WTC11 (cell line): ENCODE measurements at regions not wholly inside any gene's neighbourhood (a gene's known extent, or its start where the extent isn't known, plus 50 kb on each side); places are given as distances from the start of the nearest gene placed in this dataset.

Experiments used
- ATAC-seq: fragments of 200-7000 bp; cut with Tn5 transposase; 2 replicates; pipeline ENCODE4 v1.10.0; 2021; ENCODE audit warnings: mild to moderate bottlenecking, moderate library complexity
- CTCF ChIA-PET: fragments of 300-600 bp; sonication (Branson Sonifier 250); formaldehyde crosslinking; loops from one replicate; lab custom pipeline; 2021; ENCODE audit warnings: antibody characterized with exemption; lab: Charles Lee
- POLR2A ChIA-PET: fragments of 350-600 bp; sonication (Branson Sonifier 250); formaldehyde crosslinking; loops from one replicate; lab custom pipeline; 2021; ENCODE audit warnings: antibody characterized with exemption; lab: Charles Lee
- DNase-seq: peaks from one replicate; pipeline ENCODE4 v3.0.0; 2021; ENCODE audit warnings: low spot score
- H3K27ac Mint-ChIP-seq: 2 replicates; pipeline ENCODE4 v1.8.0; 2021; ENCODE audit warnings: mixed read lengths
- H3K27me3 Mint-ChIP-seq: 2 replicates; pipeline ENCODE4 v1.8.0; 2021; ENCODE audit warnings: low read depth, mild to moderate bottlenecking, moderate library complexity, mixed read lengths
- H3K36me3 Mint-ChIP-seq: 2 replicates; pipeline ENCODE4 v1.8.0; 2021; ENCODE audit warnings: mixed read lengths
- H3K4me1 Mint-ChIP-seq: 2 replicates; pipeline ENCODE4 v1.8.0; 2022; ENCODE audit warnings: mixed read lengths
- H3K4me3 Mint-ChIP-seq: 2 replicates; pipeline ENCODE4 v1.8.0; 2021; ENCODE audit warnings: mild to moderate bottlenecking, moderate library complexity, mixed read lengths
- H3K9me3 Mint-ChIP-seq: 2 replicates; pipeline ENCODE4 v1.8.0; 2021; ENCODE audit warnings: mixed read lengths
- AFF4 ChIP-seq: sonication (generic); formaldehyde crosslinking; IDR thresholded peaks from 2 replicates; pipeline ENCODE4 v1.8.1; 2023; ENCODE audit warnings: mild to moderate bottlenecking, missing genetic modification reagents, borderline replicate concordance
- ARID4B ChIP-seq: sonication (generic); formaldehyde crosslinking; IDR thresholded peaks from 2 replicates; pipeline ENCODE4 v1.8.0; 2023; ENCODE audit warnings: missing genetic modification reagents, mild to moderate bottlenecking, borderline replicate concordance
- ESRRA ChIP-seq: sonication (generic); formaldehyde crosslinking; IDR thresholded peaks from 2 replicates; pipeline ENCODE4 v1.8.1; 2022; ENCODE audit warnings: mild to moderate bottlenecking, missing genetic modification reagents, borderline replicate concordance
- FOXK1 ChIP-seq: sonication (generic); formaldehyde crosslinking; IDR thresholded peaks from 2 replicates; pipeline ENCODE4 v1.8.0; 2022; ENCODE audit warnings: mild to moderate bottlenecking, moderate library complexity, missing genetic modification reagents
- FOXP1 ChIP-seq: sonication (generic); formaldehyde crosslinking; IDR thresholded peaks from 2 replicates; pipeline ENCODE4 v1.8.0; 2022; ENCODE audit warnings: missing genetic modification reagents, mild to moderate bottlenecking, moderate library complexity, borderline replicate concordance
- JAZF1 ChIP-seq: fragments of 250-450 bp; sonication (Bioruptor Pico); IDR thresholded peaks from 2 replicates; pipeline ENCODE4 v1.9.0; 2021; ENCODE audit warnings: moderate library complexity, mild to moderate bottlenecking, inconsistent platforms
- NR3C1 ChIP-seq: sonication (generic); formaldehyde crosslinking; conservative IDR thresholded peaks from 2 replicates; pipeline ENCODE4 v1.8.1; 2023; ENCODE audit warnings: low read depth, mild to moderate bottlenecking, missing genetic modification reagents
- OVOL2 ChIP-seq: fragments of 250-450 bp; sonication (Bioruptor Pico); IDR thresholded peaks from 2 replicates; pipeline ENCODE4 v1.9.0; 2021; ENCODE audit warnings: mild to moderate bottlenecking, borderline replicate concordance
- ZNF121 ChIP-seq: sonication (generic); formaldehyde crosslinking; IDR thresholded peaks from 2 replicates; pipeline ENCODE4 v1.8.0; 2023; ENCODE audit warnings: missing genetic modification reagents
- ZNF219 ChIP-seq: sonication (generic); formaldehyde crosslinking; IDR thresholded peaks from 2 replicates; pipeline ENCODE4 v1.8.0; 2023; ENCODE audit warnings: missing genetic modification reagents, mild to moderate bottlenecking, borderline replicate concordance
- ZNF317 ChIP-seq: sonication (generic); formaldehyde crosslinking; IDR thresholded peaks from 2 replicates; pipeline ENCODE4 v1.8.1; 2023; ENCODE audit warnings: low read depth, mild to moderate bottlenecking, moderate library complexity, missing genetic modification reagents, borderline replicate concordance
- ZNF423 ChIP-seq: fragments of 250-450 bp; sonication (Bioruptor Pico); IDR thresholded peaks from 2 replicates; pipeline ENCODE4 v2.1.2; 2022; ENCODE audit warnings: mild to moderate bottlenecking, moderate library complexity
- ZNF671 ChIP-seq: fragments of 250-450 bp; sonication (Bioruptor Pico); IDR thresholded peaks from 2 replicates; pipeline ENCODE4 v1.8.0; 2021; ENCODE audit warnings: mild to moderate bottlenecking
- TF ChIP-seq, protein P1 (sequence below): sonication (generic); formaldehyde crosslinking; IDR thresholded peaks from 2 replicates; pipeline ENCODE4 v1.8.0; 2023; ENCODE audit warnings: missing genetic modification reagents
- TF ChIP-seq, protein P2 (sequence below): sonication (generic); formaldehyde crosslinking; IDR thresholded peaks from 2 replicates; pipeline ENCODE4 v1.8.1; 2023; ENCODE audit warnings: mild to moderate bottlenecking, missing genetic modification reagents
- TF ChIP-seq, protein P3 (sequence below): sonication (generic); formaldehyde crosslinking; IDR thresholded peaks from 2 replicates; pipeline ENCODE4 v1.8.1; 2023; ENCODE audit warnings: mild to moderate bottlenecking, moderate library complexity, missing genetic modification reagents

GRCh38 chr2:183925281-183925680 is 673.0 kb upstream of the ZNF804A start:
- Mint-ChIP-seq H3K36me3 (peaks cover 11% of the 10 kb centered on the region), H3K27me3 (no peaks in the 10 kb centered on the region), H3K27ac (no peak overlapping the region), H3K4me1 (no peaks in the 10 kb centered on the region), H3K4me3 (no peak overlapping the region), H3K9me3 (peaks cover 39% of the 10 kb centered on the region)
- TF ChIP-seq, protein P1, sequence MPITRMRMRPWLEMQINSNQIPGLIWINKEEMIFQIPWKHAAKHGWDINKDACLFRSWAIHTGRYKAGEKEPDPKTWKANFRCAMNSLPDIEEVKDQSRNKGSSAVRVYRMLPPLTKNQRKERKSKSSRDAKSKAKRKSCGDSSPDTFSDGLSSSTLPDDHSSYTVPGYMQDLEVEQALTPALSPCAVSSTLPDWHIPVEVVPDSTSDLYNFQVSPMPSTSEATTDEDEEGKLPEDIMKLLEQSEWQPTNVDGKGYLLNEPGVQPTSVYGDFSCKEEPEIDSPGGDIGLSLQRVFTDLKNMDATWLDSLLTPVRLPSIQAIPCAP (CRISPR knock-in tag) = no peak
- TF ChIP-seq NR3C1 (CRISPR knock-in tag) (no peak), JAZF1 (CRISPR knock-in tag) (no peak), ZNF423 (CRISPR knock-in tag) (no peak), ZNF317 (no peak), ZNF121 (CRISPR knock-in tag) (no peak), FOXK1 (CRISPR knock-in tag) (no peak), ESRRA (CRISPR knock-in tag) (no peak), ZNF219 (no peak), ZNF671 (CRISPR knock-in tag) (no peak)
- TF ChIP-seq, protein P2, sequence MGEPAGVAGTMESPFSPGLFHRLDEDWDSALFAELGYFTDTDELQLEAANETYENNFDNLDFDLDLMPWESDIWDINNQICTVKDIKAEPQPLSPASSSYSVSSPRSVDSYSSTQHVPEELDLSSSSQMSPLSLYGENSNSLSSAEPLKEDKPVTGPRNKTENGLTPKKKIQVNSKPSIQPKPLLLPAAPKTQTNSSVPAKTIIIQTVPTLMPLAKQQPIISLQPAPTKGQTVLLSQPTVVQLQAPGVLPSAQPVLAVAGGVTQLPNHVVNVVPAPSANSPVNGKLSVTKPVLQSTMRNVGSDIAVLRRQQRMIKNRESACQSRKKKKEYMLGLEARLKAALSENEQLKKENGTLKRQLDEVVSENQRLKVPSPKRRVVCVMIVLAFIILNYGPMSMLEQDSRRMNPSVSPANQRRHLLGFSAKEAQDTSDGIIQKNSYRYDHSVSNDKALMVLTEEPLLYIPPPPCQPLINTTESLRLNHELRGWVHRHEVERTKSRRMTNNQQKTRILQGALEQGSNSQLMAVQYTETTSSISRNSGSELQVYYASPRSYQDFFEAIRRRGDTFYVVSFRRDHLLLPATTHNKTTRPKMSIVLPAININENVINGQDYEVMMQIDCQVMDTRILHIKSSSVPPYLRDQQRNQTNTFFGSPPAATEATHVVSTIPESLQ = no peak
- DNase-seq = no peak
- POLR2A ChIA-PET = no interaction called here
- ATAC-seq = no peak
- CTCF ChIA-PET = no interaction called here

DNA sequence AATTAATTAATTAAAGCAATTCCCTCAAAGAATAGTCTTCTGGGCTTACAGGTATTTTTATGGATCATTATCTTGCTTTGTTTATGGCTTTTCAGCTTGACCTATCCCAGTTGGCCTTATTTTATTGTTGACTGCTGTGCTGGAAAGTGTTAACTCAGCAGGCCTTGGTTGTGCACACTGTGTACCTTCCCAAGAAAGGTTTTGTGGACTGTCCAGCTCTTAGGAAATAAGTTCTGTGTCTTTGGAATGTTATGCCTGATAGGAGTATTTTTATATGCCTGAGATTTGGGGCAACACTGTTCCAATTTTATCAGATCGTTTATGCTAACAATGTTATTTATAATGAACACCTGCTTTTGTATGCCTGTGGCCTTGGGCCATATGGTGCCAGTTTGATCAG is 671.9 kb upstream of the ZNF804A start:
- Mint-ChIP-seq H3K36me3 (peaks cover 11% of the 10 kb centered on the region), H3K27me3 (no peaks in the 10 kb centered on the region), H3K4me3 (no peak overlapping the region), H3K4me1 (no peaks in the 10 kb centered on the region), H3K9me3 (peaks cover 37% of the 10 kb centered on the region), H3K27ac (no peak overlapping the region)
- TF ChIP-seq ARID4B (CRISPR knock-in tag) = no peak
- TF ChIP-seq, protein P3, sequence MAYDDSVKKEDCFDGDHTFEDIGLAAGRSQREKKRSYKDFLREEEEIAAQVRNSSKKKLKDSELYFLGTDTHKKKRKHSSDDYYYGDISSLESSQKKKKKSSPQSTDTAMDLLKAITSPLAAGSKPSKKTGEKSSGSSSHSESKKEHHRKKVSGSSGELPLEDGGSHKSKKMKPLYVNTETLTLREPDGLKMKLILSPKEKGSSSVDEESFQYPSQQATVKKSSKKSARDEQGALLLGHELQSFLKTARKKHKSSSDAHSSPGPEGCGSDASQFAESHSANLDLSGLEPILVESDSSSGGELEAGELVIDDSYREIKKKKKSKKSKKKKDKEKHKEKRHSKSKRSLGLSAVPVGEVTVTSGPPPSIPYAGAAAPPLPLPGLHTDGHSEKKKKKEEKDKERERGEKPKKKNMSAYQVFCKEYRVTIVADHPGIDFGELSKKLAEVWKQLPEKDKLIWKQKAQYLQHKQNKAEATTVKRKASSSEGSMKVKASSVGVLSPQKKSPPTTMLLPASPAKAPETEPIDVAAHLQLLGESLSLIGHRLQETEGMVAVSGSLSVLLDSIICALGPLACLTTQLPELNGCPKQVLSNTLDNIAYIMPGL (CRISPR knock-in tag) = no peak
- TF ChIP-seq OVOL2 (CRISPR knock-in tag) = no peak
- no peak for TF ChIP-seq AFF4
- TF ChIP-seq FOXP1 (CRISPR knock-in tag) = no peak
- DNase-seq (no peak), ATAC-seq (no peak)
- POLR2A ChIA-PET = no interaction called here
- CTCF ChIA-PET = no interaction called here
